H1 (cell line): ENCODE measurements at regions not wholly inside any gene's neighbourhood (a gene's known extent, or its start where the extent isn't known, plus 50 kb on each side); places are given as distances from the start of the nearest gene placed in this dataset.

Experiments
- CTCF ChIA-PET: fragments of 300-600 bp; sonication (Branson Sonifier 250); formaldehyde crosslinking; loops from one replicate; lab custom pipeline; 2021; ENCODE audit not compliant: partially characterized antibody; lab: Charles Lee
- POLR2A ChIA-PET: fragments of 300-600 bp; sonication (Branson Sonifier 250); formaldehyde crosslinking; loops from one replicate; lab custom pipeline; 2021; ENCODE audit warnings: inconsistent platforms; ENCODE audit not compliant: partially characterized antibody; lab: Charles Lee
- DNase-seq, 2 experiments: peaks; one replicate each; pipeline versions ENCODE4 v3.0.0 to v3.0.0-alpha.2; 2010 to 2022; ENCODE audit warnings: low spot score in 2 of 2, low read depth in 1 of 2, mixed read lengths in 1 of 2
- FAIRE-seq: peaks from 2 replicates; lab custom pipeline; 2011; peaks lifted over from hg19 to GRCh38; lab: Jason Lieb, UNC
- H2AFZ ChIP-seq: 2 replicates; pipeline ENCODE4 v1.8.1; 2012; ENCODE audit warnings: low read length, inconsistent platforms
- H2AK5ac ChIP-seq: 2 replicates; pipeline ENCODE4 v1.6.1; 2013; ENCODE audit warnings: low read depth, low read length
- H2BK120ac ChIP-seq: replicated peaks from 2 replicates; pipeline ENCODE3; 2013; ENCODE audit warnings: low read depth, low read length, inconsistent platforms
- H2BK12ac ChIP-seq: 2 replicates; pipeline ENCODE4 v1.6.1; 2013; ENCODE audit warnings: low read depth, low read length
- H2BK15ac ChIP-seq: 2 replicates; pipeline ENCODE4 v1.6.1; 2013; ENCODE audit warnings: low read length
- H2BK20ac ChIP-seq: 2 replicates; pipeline ENCODE4 v1.6.1; 2013; ENCODE audit warnings: low read length
- H2BK5ac ChIP-seq: 2 replicates; pipeline ENCODE4 v1.6.1; 2013; ENCODE audit warnings: low read depth, low read length
- H3K14ac ChIP-seq: 2 replicates; pipeline ENCODE4 v1.6.1; 2013; ENCODE audit warnings: inconsistent platforms; ENCODE audit not compliant: insufficient read length
- H3K18ac ChIP-seq: 2 replicates; pipeline ENCODE4 v1.6.1; 2013; ENCODE audit warnings: low read length; ENCODE audit errors: extremely low read depth
- H3K23ac ChIP-seq: 2 replicates; pipeline ENCODE4 v1.6.1; 2013; ENCODE audit warnings: inconsistent platforms; ENCODE audit not compliant: insufficient read length
- H3K23me2 ChIP-seq: 2 replicates; pipeline ENCODE4 v1.6.1; 2013; ENCODE audit warnings: low read depth, low read length
- H3K27ac ChIP-seq: 2 replicates; pipeline ENCODE4 v1.6.1; 2011; ENCODE audit warnings: low read depth, low read length, inconsistent platforms
- H3K27me3 ChIP-seq, 4 experiments: replicated peaks in 1 of 4; 1 replicate in 1 of 4; 2 replicates in 3 of 4; pipeline versions ENCODE4 v1.6.1 to v1.8.1; 2011 to 2013; ENCODE audit warnings: low read length in 3 of 4, mild to moderate bottlenecking in 3 of 4, inconsistent platforms in 2 of 4, mixed read lengths in 2 of 4, moderate library complexity in 1 of 4; ENCODE audit not compliant: control insufficient read depth in 3 of 4, insufficient read depth in 3 of 4; ENCODE audit errors: extremely low read depth in 1 of 4
- H3K36me3 ChIP-seq, 4 experiments: 2 replicates each; pipeline versions ENCODE4 v1.6.1 to v1.8.1; 2011 to 2013; ENCODE audit warnings: mild to moderate bottlenecking in 4 of 4, low read length in 3 of 4, moderate library complexity in 2 of 4, control low read depth in 1 of 4, inconsistent platforms in 1 of 4; ENCODE audit not compliant: insufficient read depth in 4 of 4, control insufficient read depth in 2 of 4
- H3K4ac ChIP-seq: replicated peaks from 2 replicates; pipeline ENCODE3; 2013; ENCODE audit warnings: low read length, low read depth, mixed read lengths, inconsistent platforms; ENCODE audit not compliant: insufficient read length
- H3K4me1 ChIP-seq, 4 experiments: replicated peaks in 1 of 4; 1 replicate in 1 of 4; 2 replicates in 3 of 4; pipeline versions ENCODE4 v1.6.1 to v1.8.1; 2011 to 2013; ENCODE audit warnings: low read length in 3 of 4, inconsistent platforms in 2 of 4, mixed read lengths in 1 of 4; ENCODE audit not compliant: insufficient read depth in 4 of 4, control insufficient read depth in 3 of 4
- H3K4me2 ChIP-seq, 2 experiments: 2 replicates each; pipeline versions ENCODE4 v1.6.1 to v1.8.1; 2011 to 2013; ENCODE audit warnings: low read depth in 2 of 2, low read length in 2 of 2, control low read depth in 1 of 2, inconsistent platforms in 1 of 2, mild to moderate bottlenecking in 1 of 2; ENCODE audit not compliant: insufficient read depth in 1 of 2
- H3K4me3 ChIP-seq, 4 experiments: fragments of 200-600, 300-600 bp in 1 of 4; sonication (generic), shearing (Covaris generic), sonication (Bioruptor Twin) in 1 of 4; 2 replicates each; pipeline versions ENCODE4 v1.5.1 to v1.8.1; 2011 to 2016; ENCODE audit warnings: low read length in 4 of 4, low read depth in 3 of 4, control low read depth in 2 of 4, inconsistent platforms in 2 of 4, mild to moderate bottlenecking in 2 of 4, mixed read lengths in 1 of 4, moderate library complexity in 1 of 4; ENCODE audit not compliant: insufficient read depth in 2 of 4; ENCODE audit errors: extremely low read depth in 1 of 4
- H3K56ac ChIP-seq: replicated peaks from 2 replicates; pipeline ENCODE3; 2013; ENCODE audit warnings: low read depth, mild to moderate bottlenecking, mixed read lengths, low read length, inconsistent platforms; ENCODE audit not compliant: insufficient read length
- H3K79me1 ChIP-seq: 2 replicates; pipeline ENCODE4 v1.6.1; 2013; ENCODE audit warnings: low read depth, low read length, control low read depth
- H3K79me2 ChIP-seq, 2 experiments: 2 replicates each; pipeline versions ENCODE4 v1.6.1 to v1.8.1; 2012 to 2013; ENCODE audit warnings: low read length in 2 of 2, mild to moderate bottlenecking in 2 of 2, inconsistent platforms in 1 of 2; ENCODE audit not compliant: insufficient read depth in 2 of 2, control insufficient read depth in 1 of 2
- H3K9ac ChIP-seq, 4 experiments: replicated peaks in 1 of 4; 1 replicate in 1 of 4; 2 replicates in 3 of 4; pipeline versions ENCODE4 v1.6.1 to v1.8.1; 2011 to 2013; ENCODE audit warnings: low read depth in 3 of 4, low read length in 3 of 4, control low read depth in 2 of 4, mild to moderate bottlenecking in 2 of 4, moderate library complexity in 2 of 4, inconsistent platforms in 1 of 4; ENCODE audit errors: extremely low read depth in 1 of 4
- H3K9me3 ChIP-seq, 2 experiments: 2 replicates each; pipeline versions ENCODE4 v1.6.1 to v1.8.1; 2012 to 2013; ENCODE audit warnings: mild to moderate bottlenecking in 2 of 2, moderate library complexity in 2 of 2, control low read depth in 1 of 2, inconsistent platforms in 1 of 2, low read depth in 1 of 2, low read length in 1 of 2, mixed read lengths in 1 of 2; ENCODE audit not compliant: insufficient read depth in 2 of 2
- H4K20me1 ChIP-seq, 2 experiments: replicated peaks in 1 of 2; 2 replicates each; pipeline versions ENCODE3 to v1.8.1; 2011 to 2013; ENCODE audit warnings: inconsistent platforms in 2 of 2, low read length in 2 of 2, mild to moderate bottlenecking in 1 of 2; ENCODE audit not compliant: insufficient read depth in 2 of 2, control insufficient read depth in 1 of 2
- H4K5ac ChIP-seq: 2 replicates; pipeline ENCODE4 v1.6.1; 2013; ENCODE audit warnings: low read length, low read depth, mixed read lengths, inconsistent platforms; ENCODE audit not compliant: insufficient read length
- H4K8ac ChIP-seq: 2 replicates; pipeline ENCODE4 v1.8.0; 2013; ENCODE audit warnings: mild to moderate bottlenecking, moderate library complexity, low read length, inconsistent platforms; ENCODE audit not compliant: insufficient read depth; ENCODE audit errors: extremely low read depth
- H4K91ac ChIP-seq: replicated peaks from 2 replicates; pipeline ENCODE3; 2013; ENCODE audit warnings: low read length, mixed read lengths, inconsistent platforms; ENCODE audit not compliant: insufficient read length
- TAF1 ChIP-seq: IDR thresholded peaks from 2 replicates; pipeline ENCODE4 v1.6.1; 2011; ENCODE audit warnings: mild to moderate bottlenecking, low read depth, low read length
- TCF12 ChIP-seq: IDR thresholded peaks from 2 replicates; pipeline ENCODE4 v1.6.1; 2011; ENCODE audit warnings: low read depth, mild to moderate bottlenecking, low read length

DNA sequence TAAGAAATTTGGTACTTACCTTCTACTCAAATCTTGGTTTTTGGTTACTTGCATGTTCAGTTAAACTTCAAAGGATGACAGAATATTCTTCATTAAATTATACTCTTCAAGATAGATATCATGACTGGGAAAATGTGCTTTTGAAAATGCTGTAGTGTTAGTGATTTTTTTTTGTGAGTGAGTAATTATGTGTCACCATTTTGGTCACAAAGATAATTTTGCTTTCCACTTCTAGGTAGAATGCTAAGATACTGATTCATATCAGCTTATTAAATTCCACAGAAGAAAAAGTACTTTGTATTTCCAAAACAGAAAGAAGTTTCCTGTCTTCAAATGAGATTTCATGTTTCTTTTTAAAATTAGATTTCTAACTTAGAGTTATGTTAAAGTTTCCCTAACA lies 61.2 kb downstream of the ATXN7L3B start:
- Histone ChIP-seq H3K27ac (no peak overlapping the region), H3K79me1 (no peaks in the 10 kb centered on the region), H3K23me2 (no peaks in the 10 kb centered on the region), H2BK120ac (no peak overlapping the region), H2AFZ (no peak overlapping the region), H4K8ac (no peak overlapping the region), H4K5ac (no peak overlapping the region), H3K18ac (no peak overlapping the region), H2BK5ac (no peak overlapping the region), H3K9me3 (peaks cover 11 to 12% of the 10 kb centered on the region in 2 experiments), H2BK20ac (no peak overlapping the region), H3K79me2 (no peaks in the 10 kb centered on the region), H4K20me1 (no peaks in the 10 kb centered on the region), H3K9ac (no peak overlapping the region), H3K4me3 (no peak overlapping the region), H2BK12ac (no peak overlapping the region), H4K91ac (no peak overlapping the region), H2BK15ac (no peak overlapping the region), H3K4ac (no peak overlapping the region), H3K36me3 (peaks cover 0 to 5% (median 0%) of the 10 kb centered on the region in 4 experiments; a peak in 1 of 8 replicates), H3K56ac (no peak overlapping the region), H3K27me3 (no peaks in the 10 kb centered on the region), H3K14ac (no peak overlapping the region), H2AK5ac (no peak overlapping the region), H3K23ac (no peak overlapping the region), H3K4me1 (no peaks in the 10 kb centered on the region), H3K4me2 (no peak overlapping the region)
- ChIA-PET POLR2A (no interaction called here), CTCF (no interaction called here)
- FAIRE-seq (no peak), DNase-seq (no peak)
- no peak for TF ChIP-seq TCF12
- no peak for TF ChIP-seq TAF1
